ENCODE measurements at regions not wholly inside any gene's neighbourhood (a gene's known extent, or its start where the extent isn't known, plus 50 kb on each side); places are given as distances from the start of the nearest gene placed in this dataset.

GRCh38 chr11:95680169-95680929 is 109.2 kb downstream of the FAM76B start:
- no peak for TF ChIP-seq CTCF (IDR thresholded peaks at IDR 0.05)
- TF ChIP-seq EZH2phosphoT487 (IDR thresholded peaks at IDR 0.05), result no peak
